GM19043 (cell line): ENCODE measurements at regions not wholly inside any gene's neighbourhood (a gene's known extent, or its start where the extent isn't known, plus 50 kb on each side); places are given as distances from the start of the nearest gene placed in this dataset.
"Not testable (repeated sequence)": the region's sequence is repeated elsewhere in the genome, so short reads cannot be mapped to it uniquely, and the experiment has no call there.

Experiments
- ATAC-seq: cut with Tn5 transposase; IDR thresholded peaks from one replicate; pipeline ENCODE4 v1.9.1; 2021; ENCODE audit warnings: low read depth; ENCODE audit not compliant: unreplicated experiment

- no peak for ATAC-seq
These were observed 454.3 kb upstream of the SPTLC3 start for GRCh38 chr20:12554426-12554825.

GRCh38 chr20:12555369-12555768, 453.4 kb upstream of the SPTLC3 start:
- ATAC-seq: no peak

GRCh38 chr20:12555849-12556248, 452.9 kb upstream of the SPTLC3 start:
- ATAC-seq: not testable (repeated sequence)

GRCh38 chr20:12557224-12557623, 451.5 kb upstream of the SPTLC3 start:
- no peak for ATAC-seq

- ATAC-seq: no peak
These were observed 443.8 kb upstream of the SPTLC3 start for GRCh38 chr20:12564979-12565378.

- no peak for ATAC-seq
These were observed 442.2 kb upstream of the SPTLC3 start for GRCh38 chr20:12566596-12566995.

GRCh38 chr20:12570371-12570770, 438.4 kb upstream of the SPTLC3 start:
- no peak for ATAC-seq

GRCh38 chr20:12573442-12573841, 435.3 kb upstream of the SPTLC3 start:
- ATAC-seq: no peak

GRCh38 chr20:12575352-12576095, 433.2 kb upstream of the SPTLC3 start:
- no peak for ATAC-seq

GRCh38 chr20:12577213-12577612, 431.6 kb upstream of the SPTLC3 start:
- ATAC-seq: no peak

- no peak for ATAC-seq
These were observed 427.0 kb upstream of the SPTLC3 start for GRCh38 chr20:12581644-12582289.

GRCh38 chr20:12582710-12583109, 426.1 kb upstream of the SPTLC3 start:
- ATAC-seq: not testable (repeated sequence)

GRCh38 chr20:12591949-12592470, 416.8 kb upstream of the SPTLC3 start:
- ATAC-seq: no peak

- ATAC-seq: no peak
These were observed 416.0 kb upstream of the SPTLC3 start for GRCh38 chr20:12592756-12593155.

- no peak for ATAC-seq
These were observed 415.4 kb upstream of the SPTLC3 start for GRCh38 chr20:12593342-12593873.

- ATAC-seq: no peak
These were observed 414.2 kb upstream of the SPTLC3 start for GRCh38 chr20:12594410-12595088.

- ATAC-seq: no peak
These were observed 412.9 kb upstream of the SPTLC3 start for GRCh38 chr20:12595841-12596240.

- ATAC-seq: no peak
These were observed 411.9 kb upstream of the SPTLC3 start for GRCh38 chr20:12596863-12597262.

- no peak for ATAC-seq
These were observed 411.2 kb upstream of the SPTLC3 start for GRCh38 chr20:12597551-12597950.

- ATAC-seq: no peak
These were observed 409.9 kb upstream of the SPTLC3 start for GRCh38 chr20:12598894-12599293.

GRCh38 chr20:12599494-12599893, 409.3 kb upstream of the SPTLC3 start:
- ATAC-seq: no peak
